HuH-7.5 (cell line): ENCODE measurements at regions not wholly inside any gene's neighbourhood (a gene's known extent, or its start where the extent isn't known, plus 50 kb on each side); places are given as distances from the start of the nearest gene placed in this dataset.
"Not testable (repeated sequence)": the region's sequence is repeated elsewhere in the genome, so short reads cannot be mapped to it uniquely, and the experiment has no call there.

Experiments used
- DNase-seq: peaks from one replicate; pipeline ENCODE4 v3.0.0; 2011; ENCODE audit warnings: low spot score

GRCh38 chr3:83251490-83251889 is 1490.0 kb upstream of the GBE1 start:
- DNase-seq, result no peak

- no peak for DNase-seq
These were observed 1489.2 kb upstream of the GBE1 start for GRCh38 chr3:83250613-83251012.

- no peak for DNase-seq
These were observed 1487.0 kb upstream of the GBE1 start for GRCh38 chr3:83248454-83248853.

- DNase-seq, result no peak
These were observed 1473.9 kb upstream of the GBE1 start for GRCh38 chr3:83235180-83235814.

GRCh38 chr3:83233715-83234114 is 1472.3 kb upstream of the GBE1 start:
- no peak for DNase-seq

- DNase-seq, result no peak
These were observed 1469.4 kb upstream of the GBE1 start for GRCh38 chr3:83230841-83231240.

GRCh38 chr3:83230376-83230775 is 1468.9 kb upstream of the GBE1 start:
- no peak for DNase-seq

- no peak for DNase-seq
These were observed 1465.3 kb upstream of the GBE1 start for GRCh38 chr3:83226751-83227150.

GRCh38 chr3:83224101-83224868 is 1462.8 kb upstream of the GBE1 start:
- no peak for DNase-seq

- DNase-seq, result no peak
These were observed 1457.1 kb upstream of the GBE1 start for GRCh38 chr3:83218383-83219200.

GRCh38 chr3:83217595-83218118 is 1456.2 kb upstream of the GBE1 start:
- not testable (repeated sequence) for DNase-seq

- DNase-seq, result peak; percentile 1
These were observed 1455.6 kb upstream of the GBE1 start for GRCh38 chr3:83216919-83217594.

- no peak for DNase-seq
These were observed 1433.8 kb upstream of the GBE1 start for GRCh38 chr3:83195243-83195642.

GRCh38 chr3:83193526-83193925 is 1432.1 kb upstream of the GBE1 start:
- DNase-seq, result no peak

GRCh38 chr3:83189634-83190033 is 1428.2 kb upstream of the GBE1 start:
- no peak for DNase-seq

- DNase-seq, result no peak
These were observed 1408.0 kb upstream of the GBE1 start for GRCh38 chr3:83169473-83169872.

- no peak for DNase-seq
These were observed 1389.5 kb upstream of the GBE1 start for GRCh38 chr3:83150896-83151295.

GRCh38 chr3:83140983-83141382 is 1379.5 kb upstream of the GBE1 start:
- no peak for DNase-seq

GRCh38 chr3:83131236-83131635 is 1369.8 kb upstream of the GBE1 start:
- DNase-seq, result no peak

- no peak for DNase-seq
These were observed 1361.4 kb upstream of the GBE1 start for GRCh38 chr3:83122774-83123350.

- no peak for DNase-seq
These were observed 1331.8 kb upstream of the GBE1 start for GRCh38 chr3:83093222-83093572.
